ENCODE measurements at regions not wholly inside any gene's neighbourhood (a gene's known extent, or its start where the extent isn't known, plus 50 kb on each side); places are given as distances from the start of the nearest gene placed in this dataset.

DNA sequence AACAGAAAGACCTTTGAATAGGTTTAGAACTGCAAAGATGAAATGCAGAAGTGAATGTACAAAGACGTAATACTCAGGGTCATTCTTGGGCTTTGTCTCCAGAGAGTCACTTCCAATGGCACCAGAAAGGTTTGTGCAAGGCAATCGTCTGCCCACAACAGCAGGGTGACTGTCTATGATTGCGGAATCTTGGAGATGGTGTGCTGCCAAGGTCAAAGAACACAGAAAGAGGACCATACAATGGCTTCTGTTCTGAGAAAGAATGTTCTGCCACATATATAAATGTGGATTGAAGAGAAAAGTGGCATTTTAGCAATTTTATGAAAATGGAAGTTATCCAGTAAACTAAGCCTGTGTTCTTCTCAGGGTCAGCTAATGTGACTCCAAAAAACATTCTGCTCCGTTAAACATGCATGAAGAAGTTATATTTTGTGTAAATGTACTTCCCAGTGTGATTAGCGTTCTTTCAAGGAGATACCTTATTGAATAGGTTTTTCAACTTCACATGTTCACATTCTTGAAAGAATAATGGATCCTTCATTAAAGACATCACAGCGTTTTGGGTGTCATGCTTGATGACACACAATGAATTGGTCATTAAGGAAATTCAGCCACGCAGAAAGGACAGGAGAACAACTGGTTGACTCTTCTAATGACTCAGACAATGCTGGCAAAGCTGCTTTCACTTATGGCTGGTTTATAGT, 73.4 kb upstream of the CDH6 start:
- Histone ChIP-seq H3K4me1 (ENCODE audit: insufficient read depth, poor library complexity, severe bottlenecking) (no peaks in the 10 kb centered on the region), H3K4me3 (ENCODE audit: severe bottlenecking) (no peak overlapping the region), H3K27ac (ENCODE audit: poor library complexity, severe bottlenecking) (no peak overlapping the region), H3K36me3 (ENCODE audit: low read depth) (no peaks in the 10 kb centered on the region), H3K9me3 (ENCODE audit: severe bottlenecking) (no peaks in the 10 kb centered on the region), H3K27me3 (ENCODE audit: insufficient read depth, poor library complexity, severe bottlenecking) (peaks cover 6% of the 10 kb centered on the region)
- DNase-seq (ENCODE audit: low spot score) (no peak), ATAC-seq (ENCODE audit: low read depth) (no peak)
- TF ChIP-seq, protein P1, sequence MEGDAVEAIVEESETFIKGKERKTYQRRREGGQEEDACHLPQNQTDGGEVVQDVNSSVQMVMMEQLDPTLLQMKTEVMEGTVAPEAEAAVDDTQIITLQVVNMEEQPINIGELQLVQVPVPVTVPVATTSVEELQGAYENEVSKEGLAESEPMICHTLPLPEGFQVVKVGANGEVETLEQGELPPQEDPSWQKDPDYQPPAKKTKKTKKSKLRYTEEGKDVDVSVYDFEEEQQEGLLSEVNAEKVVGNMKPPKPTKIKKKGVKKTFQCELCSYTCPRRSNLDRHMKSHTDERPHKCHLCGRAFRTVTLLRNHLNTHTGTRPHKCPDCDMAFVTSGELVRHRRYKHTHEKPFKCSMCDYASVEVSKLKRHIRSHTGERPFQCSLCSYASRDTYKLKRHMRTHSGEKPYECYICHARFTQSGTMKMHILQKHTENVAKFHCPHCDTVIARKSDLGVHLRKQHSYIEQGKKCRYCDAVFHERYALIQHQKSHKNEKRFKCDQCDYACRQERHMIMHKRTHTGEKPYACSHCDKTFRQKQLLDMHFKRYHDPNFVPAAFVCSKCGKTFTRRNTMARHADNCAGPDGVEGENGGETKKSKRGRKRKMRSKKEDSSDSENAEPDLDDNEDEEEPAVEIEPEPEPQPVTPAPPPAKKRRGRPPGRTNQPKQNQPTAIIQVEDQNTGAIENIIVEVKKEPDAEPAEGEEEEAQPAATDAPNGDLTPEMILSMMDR (IDR thresholded peaks at IDR 0.05; ENCODE audit: poor library complexity, severe bottlenecking): no peak

DNA sequence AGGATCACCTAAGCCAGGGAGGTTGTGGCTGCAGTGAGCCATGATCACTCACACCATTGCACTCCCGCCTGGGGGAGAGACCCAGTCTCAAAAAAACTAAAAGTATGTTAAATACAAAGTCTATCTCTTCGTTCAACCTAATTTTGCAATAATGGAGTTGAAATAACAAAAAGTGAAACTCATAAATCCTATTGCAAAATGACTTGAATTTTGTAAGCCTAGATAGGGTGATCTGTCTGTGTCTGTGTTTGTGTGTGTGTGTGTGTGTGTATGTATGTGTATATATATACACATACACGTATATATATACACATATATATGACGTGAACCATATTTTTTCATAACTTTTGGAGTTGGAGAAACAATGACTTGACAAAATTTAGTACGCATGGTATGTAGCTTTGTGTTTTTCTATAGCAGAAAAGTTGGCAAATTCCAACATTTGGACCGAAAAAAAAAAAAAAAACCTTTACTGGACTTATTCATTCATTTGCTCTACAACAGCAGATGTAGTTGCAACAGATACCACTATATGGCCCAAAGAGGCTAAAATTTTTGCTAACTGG, 76.9 kb upstream of the CDH6 start:
- no peaks in the 10 kb centered on the region for H3K27me3 ChIP-seq (ENCODE audit: insufficient read depth, poor library complexity, severe bottlenecking)
- TF ChIP-seq, protein P1 (IDR thresholded peaks at IDR 0.05; ENCODE audit: poor library complexity, severe bottlenecking): no peak
- no peak for ATAC-seq (ENCODE audit: low read depth)
- no peaks in the 10 kb centered on the region for H3K36me3 ChIP-seq (ENCODE audit: low read depth)
- DNase-seq (ENCODE audit: low spot score): no peak
- H3K27ac ChIP-seq (ENCODE audit: poor library complexity, severe bottlenecking): no peak overlapping the region
- H3K4me3 ChIP-seq (ENCODE audit: severe bottlenecking): no peak overlapping the region
- no peaks in the 10 kb centered on the region for H3K4me1 ChIP-seq (ENCODE audit: insufficient read depth, poor library complexity, severe bottlenecking)
- H3K9me3 ChIP-seq (ENCODE audit: severe bottlenecking): no peaks in the 10 kb centered on the region

DNA sequence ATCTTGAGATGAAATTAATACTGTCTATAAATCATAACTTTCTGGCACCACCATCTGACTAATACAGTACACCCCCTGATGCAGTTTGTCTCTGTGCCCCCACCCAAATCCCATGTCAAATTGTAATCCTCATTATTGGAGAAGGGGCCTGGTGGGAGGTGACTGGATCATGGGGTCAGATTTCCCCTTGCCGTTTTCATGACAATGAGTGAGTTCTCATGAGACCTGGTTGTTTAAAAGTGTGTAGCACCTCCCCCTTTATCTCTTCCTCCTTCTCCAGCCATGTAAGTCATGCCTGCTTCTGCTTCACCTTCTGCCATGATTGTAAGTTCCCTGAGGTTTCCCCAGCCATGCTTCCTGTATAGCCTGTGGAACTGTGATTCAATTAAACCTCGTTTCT, 78.7 kb upstream of the CDH6 start:
- Histone ChIP-seq H3K27me3 (ENCODE audit: insufficient read depth, poor library complexity, severe bottlenecking) (no peaks in the 10 kb centered on the region), H3K36me3 (ENCODE audit: low read depth) (no peaks in the 10 kb centered on the region), H3K4me3 (ENCODE audit: severe bottlenecking) (no peak overlapping the region), H3K4me1 (ENCODE audit: insufficient read depth, poor library complexity, severe bottlenecking) (no peaks in the 10 kb centered on the region), H3K9me3 (ENCODE audit: severe bottlenecking) (no peaks in the 10 kb centered on the region), H3K27ac (ENCODE audit: poor library complexity, severe bottlenecking) (no peak overlapping the region)
- no peak for DNase-seq (ENCODE audit: low spot score)
- TF ChIP-seq, protein P1 (IDR thresholded peaks at IDR 0.05; ENCODE audit: poor library complexity, severe bottlenecking): no peak
- no peak for ATAC-seq (ENCODE audit: low read depth)

DNA sequence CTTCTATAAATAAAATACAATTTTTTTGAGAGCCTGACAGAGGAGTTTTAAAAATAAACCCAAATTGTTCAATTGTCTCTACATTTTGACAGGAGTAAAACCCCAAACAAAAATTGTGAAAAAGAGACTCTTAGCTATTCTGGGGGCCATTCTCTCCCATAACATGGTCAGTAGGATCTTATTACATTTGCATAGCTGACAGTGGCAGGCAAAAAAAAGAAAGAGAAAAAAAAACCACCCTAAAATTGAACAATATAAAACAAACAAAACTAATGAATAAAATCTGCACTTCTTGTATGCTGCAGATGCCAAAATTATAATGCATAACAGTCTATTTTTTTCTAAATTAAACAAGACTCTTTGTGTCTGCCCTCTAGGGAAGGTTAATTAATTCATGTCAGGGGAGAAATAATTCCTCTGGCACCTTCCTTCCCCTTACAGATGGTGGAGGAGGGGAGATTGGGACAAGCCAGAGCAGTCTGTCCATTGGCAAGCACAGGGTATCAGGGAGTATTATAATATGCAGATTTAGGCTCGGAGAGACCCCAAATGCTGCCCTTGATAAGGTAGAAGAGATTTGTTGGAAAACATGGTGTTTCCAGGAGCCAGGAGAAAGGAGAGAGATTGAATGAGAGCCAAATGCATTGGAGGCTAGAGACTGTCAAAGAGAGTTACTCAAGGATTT, 79.7 kb upstream of the CDH6 start:
- DNase-seq (ENCODE audit: low spot score) (no peak), ATAC-seq (ENCODE audit: low read depth) (no peak)
- no peaks in the 10 kb centered on the region for H3K36me3 ChIP-seq (ENCODE audit: low read depth)
- no peaks in the 10 kb centered on the region for H3K4me1 ChIP-seq (ENCODE audit: insufficient read depth, poor library complexity, severe bottlenecking)
- TF ChIP-seq, protein P1 (IDR thresholded peaks at IDR 0.05; ENCODE audit: poor library complexity, severe bottlenecking): no peak
- H3K9me3 ChIP-seq (ENCODE audit: severe bottlenecking): no peaks in the 10 kb centered on the region
- no peak overlapping the region for H3K27ac ChIP-seq (ENCODE audit: poor library complexity, severe bottlenecking)
- no peaks in the 10 kb centered on the region for H3K27me3 ChIP-seq (ENCODE audit: insufficient read depth, poor library complexity, severe bottlenecking)
- no peak overlapping the region for H3K4me3 ChIP-seq (ENCODE audit: severe bottlenecking)
